OCI-LY3 (cell line): ENCODE measurements at regions not wholly inside any gene's neighbourhood (a gene's known extent, or its start where the extent isn't known, plus 50 kb on each side); places are given as distances from the start of the nearest gene placed in this dataset.

Source experiments
- H2AFZ ChIP-seq: fragments of 200-600, 300-600 bp; shearing (Covaris generic); 2 replicates; pipeline ENCODE4 v1.6.0; 2014; ENCODE audit warnings: antibody characterized with exemption, low read depth, low read length
- H3K27ac ChIP-seq: fragments of 200-600, 300-600 bp; sonication (generic); 2 replicates; pipeline ENCODE4 v1.5.1; 2014; ENCODE audit warnings: mild to moderate bottlenecking, low read length, moderate library complexity, mixed read lengths
- H3K27me3 ChIP-seq: fragments of 200-600, 300-600 bp; sonication (generic); 2 replicates; pipeline ENCODE4 v1.6.1; 2014; ENCODE audit warnings: low read depth, low read length, mixed read lengths
- H3K36me3 ChIP-seq: fragments of 200-600, 300-600 bp; sonication (generic); replicated peaks from 2 replicates; pipeline ENCODE3; 2014; ENCODE audit warnings: low read depth, low read length, mixed read lengths
- H3K4me1 ChIP-seq: fragments of 300-600, 200-600 bp; sonication (generic); 2 replicates; pipeline ENCODE4 v1.6.1; 2014; ENCODE audit warnings: low read length, mixed read lengths
- H3K4me2 ChIP-seq: fragments of 200-600, 300-600 bp; sonication (generic); 2 replicates; pipeline ENCODE4 v1.6.1; 2014; ENCODE audit warnings: low read length, mixed read lengths
- H3K4me3 ChIP-seq: fragments of 300-600, 200-600 bp; sonication (generic); 2 replicates; pipeline ENCODE4 v1.5.1; 2014; ENCODE audit warnings: antibody characterized with exemption, mild to moderate bottlenecking, low read length, moderate library complexity
- H3K79me2 ChIP-seq: fragments of 300-600, 200-600 bp; shearing (Covaris generic); 2 replicates; pipeline ENCODE4 v1.6.1; 2014; ENCODE audit warnings: mild to moderate bottlenecking, low read length, mixed read lengths
- H3K9ac ChIP-seq: fragments of 300-600, 200-600 bp; shearing (Covaris generic); 2 replicates; pipeline ENCODE4 v1.6.0; 2014; ENCODE audit warnings: mild to moderate bottlenecking, low read length, moderate library complexity
- H3K9me3 ChIP-seq: fragments of 200-600, 300-600 bp; shearing (Covaris generic); 2 replicates; pipeline ENCODE4 v1.6.1; 2014; ENCODE audit warnings: low read length, mixed read lengths; ENCODE audit not compliant: insufficient read depth
- H4K20me1 ChIP-seq: fragments of 200-600, 300-600 bp; sonication (generic); 2 replicates; pipeline ENCODE4 v1.6.1; 2016; ENCODE audit warnings: low read length, mixed read lengths; ENCODE audit not compliant: insufficient read depth
- EZH2phosphoT487 ChIP-seq: fragments of 200-600 bp; shearing (Covaris generic); IDR thresholded peaks from 2 replicates; pipeline ENCODE4 v1.6.1; 2018; ENCODE audit warnings: antibody characterized with exemption, mixed run types, low read depth
- TF ChIP-seq, protein P1 (sequence below): fragments of 200-600, 300-600 bp; sonication (generic); IDR thresholded peaks from 2 replicates; pipeline ENCODE4 v1.5.1; 2014; ENCODE audit warnings: antibody characterized with exemption, low read length, low read depth

DNA sequence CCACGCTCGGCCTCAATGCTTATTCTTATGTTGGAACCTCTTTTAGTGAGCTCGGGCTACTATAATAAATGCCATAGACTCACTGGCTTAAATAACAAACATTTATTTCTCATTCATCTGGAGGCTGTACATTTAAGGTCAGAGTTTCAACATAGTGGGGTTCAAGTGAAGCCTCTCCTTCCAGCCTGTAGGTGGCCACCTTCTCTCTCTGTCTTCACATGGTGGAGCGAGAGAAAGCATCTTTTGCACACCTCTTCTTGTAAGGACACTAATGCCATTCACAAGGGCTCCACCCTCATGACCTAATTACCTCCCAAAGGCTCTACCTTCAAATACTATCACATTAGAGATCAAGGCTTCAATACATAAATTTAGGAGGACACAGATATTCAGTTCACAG is 520.3 kb upstream of the EPHA6 start:
- Histone ChIP-seq H3K4me3 (no peak overlapping the region), H3K79me2 (no peaks in the 10 kb centered on the region)
- TF ChIP-seq EZH2phosphoT487 = no peak
- TF ChIP-seq, protein P1, sequence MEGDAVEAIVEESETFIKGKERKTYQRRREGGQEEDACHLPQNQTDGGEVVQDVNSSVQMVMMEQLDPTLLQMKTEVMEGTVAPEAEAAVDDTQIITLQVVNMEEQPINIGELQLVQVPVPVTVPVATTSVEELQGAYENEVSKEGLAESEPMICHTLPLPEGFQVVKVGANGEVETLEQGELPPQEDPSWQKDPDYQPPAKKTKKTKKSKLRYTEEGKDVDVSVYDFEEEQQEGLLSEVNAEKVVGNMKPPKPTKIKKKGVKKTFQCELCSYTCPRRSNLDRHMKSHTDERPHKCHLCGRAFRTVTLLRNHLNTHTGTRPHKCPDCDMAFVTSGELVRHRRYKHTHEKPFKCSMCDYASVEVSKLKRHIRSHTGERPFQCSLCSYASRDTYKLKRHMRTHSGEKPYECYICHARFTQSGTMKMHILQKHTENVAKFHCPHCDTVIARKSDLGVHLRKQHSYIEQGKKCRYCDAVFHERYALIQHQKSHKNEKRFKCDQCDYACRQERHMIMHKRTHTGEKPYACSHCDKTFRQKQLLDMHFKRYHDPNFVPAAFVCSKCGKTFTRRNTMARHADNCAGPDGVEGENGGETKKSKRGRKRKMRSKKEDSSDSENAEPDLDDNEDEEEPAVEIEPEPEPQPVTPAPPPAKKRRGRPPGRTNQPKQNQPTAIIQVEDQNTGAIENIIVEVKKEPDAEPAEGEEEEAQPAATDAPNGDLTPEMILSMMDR = no peak

DNA sequence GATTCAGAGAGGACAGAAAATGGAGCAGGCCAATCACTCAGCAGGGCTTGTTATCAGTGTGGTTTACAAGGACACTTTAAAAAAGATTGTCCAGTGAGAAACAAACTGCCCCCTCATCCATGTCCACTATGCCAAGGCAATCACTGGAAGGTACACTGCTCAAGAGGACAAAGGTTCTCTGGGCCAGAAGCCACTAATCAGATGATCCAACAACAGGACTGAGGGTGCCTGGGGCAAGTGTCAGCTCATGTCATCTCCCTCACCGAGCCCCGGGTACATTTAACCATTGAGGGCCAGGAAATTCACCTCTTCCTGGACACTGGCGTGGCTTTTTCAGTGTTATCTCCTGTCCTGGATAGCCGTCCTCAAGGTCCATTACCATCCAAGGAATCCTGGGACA is 513.7 kb upstream of the EPHA6 start:
- Histone ChIP-seq H3K9ac (no peak overlapping the region), H3K4me3 (no peak overlapping the region), H3K36me3 (no peaks in the 10 kb centered on the region), H3K4me2 (no peak overlapping the region), H2AFZ (no peak overlapping the region), H4K20me1 (no peaks in the 10 kb centered on the region), H3K4me1 (no peaks in the 10 kb centered on the region), H3K27me3 (no peaks in the 10 kb centered on the region), H3K79me2 (no peaks in the 10 kb centered on the region), H3K9me3 (no peaks in the 10 kb centered on the region), H3K27ac (no peak overlapping the region)
- no peak for TF ChIP-seq EZH2phosphoT487
- TF ChIP-seq, protein P1 = no peak

More for the DNA sequence above, 520.3 kb upstream of the EPHA6 start:
- Histone ChIP-seq H3K27ac (no peak overlapping the region), H3K4me2 (no peak overlapping the region), H3K27me3 (no peaks in the 10 kb centered on the region), H2AFZ (no peak overlapping the region), H3K9ac (no peak overlapping the region), H4K20me1 (no peaks in the 10 kb centered on the region), H3K9me3 (no peaks in the 10 kb centered on the region), H3K4me1 (no peaks in the 10 kb centered on the region), H3K36me3 (no peaks in the 10 kb centered on the region)

DNA sequence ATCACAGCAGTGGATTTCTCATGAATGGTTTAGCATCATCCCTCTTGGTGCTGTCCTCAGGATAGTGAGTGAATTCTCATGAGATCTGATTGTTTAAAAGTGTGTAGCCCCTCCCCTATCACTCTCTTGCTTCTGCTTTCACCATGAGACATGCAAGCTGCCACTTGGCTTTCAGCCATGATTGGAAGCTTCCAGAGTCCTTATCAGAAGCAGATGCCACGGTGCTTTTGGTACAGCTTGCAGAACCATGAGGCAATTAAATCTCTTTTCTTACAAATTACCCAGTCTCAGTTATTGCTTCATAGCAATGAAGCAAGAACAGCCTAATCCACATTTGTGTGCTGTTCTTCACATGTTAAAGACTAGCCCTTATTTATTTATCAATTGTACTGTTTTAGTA is 495.2 kb upstream of the EPHA6 start:
- H3K9ac ChIP-seq = no peak overlapping the region
- H3K9me3 ChIP-seq = no peaks in the 10 kb centered on the region
- H3K27me3 ChIP-seq = no peaks in the 10 kb centered on the region

DNA sequence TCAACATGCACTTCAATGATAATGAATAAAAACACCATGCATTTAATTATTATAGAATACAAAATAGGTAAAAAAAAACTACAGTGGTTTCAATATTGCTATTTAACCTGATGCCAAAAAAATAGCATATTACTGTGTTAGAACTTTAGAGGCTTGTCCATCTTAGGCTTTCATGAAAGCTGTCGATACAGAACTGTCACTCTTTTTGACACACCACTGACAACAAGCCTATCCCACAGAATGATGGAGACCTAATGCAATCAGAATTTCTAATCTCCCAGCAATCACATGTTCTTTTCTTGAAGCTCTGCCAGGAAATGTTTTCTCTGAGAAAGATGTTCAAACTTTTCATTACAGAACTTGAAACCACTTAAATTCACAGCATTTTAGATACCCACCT is 490.3 kb upstream of the EPHA6 start:
- no peaks in the 10 kb centered on the region for H3K27me3 ChIP-seq
- no peaks in the 10 kb centered on the region for H3K4me1 ChIP-seq
- no peaks in the 10 kb centered on the region for H3K79me2 ChIP-seq
- no peaks in the 10 kb centered on the region for H3K36me3 ChIP-seq
- H3K27ac ChIP-seq = no peak overlapping the region
- H3K4me2 ChIP-seq = no peak overlapping the region
- TF ChIP-seq, protein P1 = no peak
- no peak for TF ChIP-seq EZH2phosphoT487
- H3K9me3 ChIP-seq = no peaks in the 10 kb centered on the region
- H3K4me3 ChIP-seq = no peak overlapping the region
- no peak overlapping the region for H2AFZ ChIP-seq
- H4K20me1 ChIP-seq = no peaks in the 10 kb centered on the region
- no peak overlapping the region for H3K9ac ChIP-seq

More for the DNA sequence above, 495.2 kb upstream of the EPHA6 start:
- H4K20me1 ChIP-seq = no peaks in the 10 kb centered on the region
- TF ChIP-seq, protein P1 = no peak
- TF ChIP-seq EZH2phosphoT487 = no peak
- no peaks in the 10 kb centered on the region for H3K36me3 ChIP-seq
- no peak overlapping the region for H2AFZ ChIP-seq
- H3K4me1 ChIP-seq = no peaks in the 10 kb centered on the region
- H3K4me3 ChIP-seq = no peak overlapping the region
- no peak overlapping the region for H3K27ac ChIP-seq
- H3K79me2 ChIP-seq = no peaks in the 10 kb centered on the region
- H3K4me2 ChIP-seq = no peak overlapping the region
